T47D (cell line): ENCODE measurements at regions not wholly inside any gene's neighbourhood (a gene's known extent, or its start where the extent isn't known, plus 50 kb on each side); places are given as distances from the start of the nearest gene placed in this dataset.

Experiments used
- DNase-seq, 2 experiments: peaks; one replicate each; pipeline versions ENCODE4 v3.0.0 to v3.0.0-alpha.2; 2011 to 2012; ENCODE audit warnings: low read depth in 1 of 2, low spot score in 1 of 2
- JUND ChIP-seq: IDR thresholded peaks from 2 replicates; pipeline ENCODE4 v1.6.1; 2012; ENCODE audit warnings: low read depth
- in situ Hi-C: cut with HindIII; loops from 2 replicates; pipeline ENCODE4 v1.10.0; 2016; ENCODE audit warnings: low sequenced_read_pairs, low pct_unique_long_range_greater_than_20kb

DNA sequence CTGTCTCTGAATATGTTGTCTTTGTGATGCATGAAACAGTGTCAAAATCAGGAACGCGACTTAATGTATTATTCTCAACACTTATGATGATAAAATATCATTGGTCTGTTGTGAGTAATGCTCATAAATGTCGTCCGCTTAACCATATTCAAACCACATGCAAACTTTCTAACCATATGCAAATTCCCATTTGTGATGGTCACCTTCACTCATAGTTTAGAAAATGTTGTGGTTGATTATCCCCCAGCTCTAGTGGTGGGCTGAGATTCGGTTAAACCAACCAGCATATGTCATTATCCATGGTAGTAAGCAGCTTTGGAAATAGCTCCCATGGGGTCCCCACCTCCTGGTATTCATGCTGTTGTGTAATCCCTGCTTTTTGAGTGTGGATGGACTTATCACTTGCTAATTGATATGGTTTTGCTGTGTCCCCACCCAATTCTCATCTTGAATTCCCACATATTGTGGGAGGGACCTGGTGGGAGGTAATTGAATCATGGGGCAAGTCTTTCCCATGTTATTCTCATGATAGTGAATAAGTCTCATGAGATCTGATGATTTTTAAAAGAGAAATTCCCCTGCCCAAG lies 360.0 kb upstream of the TSHZ2 start:
- in situ Hi-C loops, result no loop called here
- TF ChIP-seq JUND, result no peak
- no peak for DNase-seq

- DNase-seq, result no peak
- in situ Hi-C loops, result no loop called here
- TF ChIP-seq JUND, result no peak
Observed at GRCh38 chr20:52610749-52611148, 361.4 kb upstream of the TSHZ2 start.

- TF ChIP-seq JUND, result no peak
- in situ Hi-C loops, result no loop called here
- no peak for DNase-seq
Observed at GRCh38 chr20:52601295-52601971, 370.7 kb upstream of the TSHZ2 start.

DNA sequence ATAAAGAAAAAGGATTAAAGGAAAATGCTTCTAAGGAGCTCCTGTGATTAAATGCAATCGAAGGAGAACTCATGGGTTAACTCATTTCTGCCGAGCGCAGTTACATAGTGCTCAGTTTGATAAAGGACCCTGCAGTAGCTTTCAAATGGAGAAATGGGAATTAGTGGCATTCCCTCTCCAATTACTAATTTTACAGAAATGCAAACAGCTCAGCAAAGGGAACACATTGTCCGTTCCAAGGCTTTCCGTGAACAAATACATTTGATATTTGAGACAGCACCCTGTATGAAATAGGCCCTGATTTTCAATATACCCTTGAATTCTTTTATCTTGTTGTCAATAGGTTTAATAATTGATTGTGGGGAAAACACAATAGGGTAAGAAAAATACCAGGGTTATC lies 375.9 kb upstream of the TSHZ2 start:
- TF ChIP-seq JUND, result no peak
- DNase-seq, result no peak
- in situ Hi-C loops, result no loop called here

DNA sequence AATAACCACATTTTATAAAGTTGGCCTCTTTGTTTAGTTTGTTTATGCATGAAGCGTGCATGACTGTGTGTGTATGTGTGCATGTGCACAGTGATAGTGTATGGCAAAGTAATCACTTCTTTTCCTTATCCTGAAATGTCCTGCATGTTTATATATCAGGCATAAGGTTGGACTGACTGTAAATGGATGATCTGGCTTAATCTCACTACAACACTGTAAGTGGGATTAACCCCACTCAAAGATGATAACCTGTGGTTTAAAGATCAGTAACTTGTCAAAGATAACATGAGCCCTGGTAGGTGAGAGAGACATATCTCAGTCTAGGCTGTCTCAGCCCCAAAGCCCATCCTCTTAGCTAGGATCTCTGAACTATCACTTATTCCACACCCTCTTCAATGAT lies 376.6 kb upstream of the TSHZ2 start:
- no peak for TF ChIP-seq JUND
- no peak for DNase-seq
- in situ Hi-C loops, result no loop called here

- in situ Hi-C loops, result no loop called here
- TF ChIP-seq JUND, result no peak
- DNase-seq, result no peak
Observed at GRCh38 chr20:52593654-52594053, 378.5 kb upstream of the TSHZ2 start.

GRCh38 chr20:52592567-52592966 lies 379.6 kb upstream of the TSHZ2 start:
- in situ Hi-C loops, result no loop called here
- DNase-seq, result no peak
- TF ChIP-seq JUND, result no peak

DNA sequence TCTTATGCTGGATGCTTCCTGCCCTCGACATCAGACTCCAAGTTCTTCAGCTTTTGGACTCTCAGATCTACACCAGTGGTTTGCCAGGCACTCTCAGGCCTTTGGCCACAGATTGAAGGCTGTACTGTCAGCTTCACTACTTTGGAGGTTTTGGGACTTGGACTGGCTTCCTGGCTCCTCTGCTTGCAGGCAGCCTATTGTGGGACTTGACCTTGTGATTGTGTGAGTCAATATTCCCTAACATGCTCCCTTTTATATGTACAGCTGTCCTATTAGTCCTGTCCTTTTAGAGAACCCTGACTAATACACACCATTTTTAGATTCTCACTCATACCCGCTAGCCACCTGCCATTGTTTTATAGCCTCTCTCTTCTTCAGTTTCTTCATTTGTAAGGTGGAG lies 382.1 kb upstream of the TSHZ2 start:
- DNase-seq, result no peak
- no peak for TF ChIP-seq JUND
- in situ Hi-C loops, result no loop called here

- in situ Hi-C loops, result no loop called here
Observed at GRCh38 chr20:52589251-52589812, 382.8 kb upstream of the TSHZ2 start.

DNA sequence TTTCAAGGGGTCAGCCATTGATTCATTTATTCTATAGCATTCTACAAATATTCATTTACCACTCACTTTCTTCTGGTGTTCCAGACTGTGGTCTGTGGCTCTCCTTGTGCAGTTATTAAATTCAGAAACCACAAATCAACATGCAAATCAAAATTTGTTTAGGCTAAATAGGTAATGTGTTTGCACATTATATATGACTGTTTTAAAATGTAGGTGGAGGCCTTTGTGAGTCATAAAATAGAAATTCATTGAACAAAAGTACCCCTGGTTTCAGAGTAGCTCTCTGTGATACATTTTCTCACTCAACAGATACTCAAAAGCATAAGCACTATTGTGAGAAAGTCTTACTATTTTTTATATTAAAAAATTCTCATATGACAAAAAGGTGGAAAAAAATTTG lies 385.5 kb upstream of the TSHZ2 start:
- DNase-seq, result no peak
- TF ChIP-seq JUND, result no peak
- in situ Hi-C loops, result no loop called here

More at GRCh38 chr20:52589251-52589812, 382.8 kb upstream of the TSHZ2 start:
- DNase-seq, result no peak
- TF ChIP-seq JUND, result no peak

GRCh38 chr20:52585333-52585732 lies 386.8 kb upstream of the TSHZ2 start:
- DNase-seq, result no peak
- in situ Hi-C loops, result no loop called here
- TF ChIP-seq JUND, result no peak

GRCh38 chr20:52578559-52578958 lies 387.0 kb upstream of the ZFP64 start:
- no peak for DNase-seq
- no peak for TF ChIP-seq JUND
- in situ Hi-C loops, result no loop called here

DNA sequence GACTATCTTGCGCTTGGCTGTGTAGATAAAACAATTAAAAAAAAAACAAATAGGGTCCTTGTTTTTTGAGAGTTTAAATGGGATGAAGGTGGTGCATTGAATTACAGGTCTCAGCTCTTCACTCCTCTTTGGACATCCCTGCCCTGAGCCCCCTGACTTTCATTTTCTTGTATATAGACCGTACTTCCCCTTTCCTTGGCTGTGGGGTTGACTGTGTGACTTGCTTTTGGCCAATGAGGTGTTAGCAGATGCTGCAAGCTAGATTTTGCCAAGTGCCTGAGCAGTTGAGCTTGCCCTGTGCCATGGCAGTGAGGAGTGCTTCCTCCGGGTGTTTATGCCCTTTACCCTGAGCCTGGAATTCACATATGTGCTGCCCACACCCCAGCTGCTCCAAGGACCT lies 386.1 kb upstream of the ZFP64 start:
- TF ChIP-seq JUND, result no peak
- in situ Hi-C loops, result no loop called here
- DNase-seq, result no peak
